ENCODE measurements at regions not wholly inside any gene's neighbourhood (a gene's known extent, or its start where the extent isn't known, plus 50 kb on each side); places are given as distances from the start of the nearest gene placed in this dataset.

- DNase-seq (ENCODE audit: low read depth in 1 of 2, low spot score in 1 of 2), result no peak
Measured at GRCh38 chr18:76771192-76771799, 51.1 kb upstream of the ZNF236 start.

- DNase-seq (ENCODE audit: low read depth in 1 of 2, low spot score in 1 of 2), result no peak
Measured at GRCh38 chr18:76767954-76768353, 54.4 kb upstream of the ZNF236 start.

GRCh38 chr18:76766429-76766828 is 55.9 kb upstream of the ZNF236 start:
- no peak for DNase-seq (ENCODE audit: low read depth in 1 of 2, low spot score in 1 of 2)

GRCh38 chr18:76765649-76766048 is 56.7 kb upstream of the ZNF236 start:
- no peak for DNase-seq (ENCODE audit: low read depth in 1 of 2, low spot score in 1 of 2)

- no peak for DNase-seq (ENCODE audit: low read depth in 1 of 2, low spot score in 1 of 2)
Measured at GRCh38 chr18:76764291-76764901, 58.0 kb upstream of the ZNF236 start.

GRCh38 chr18:76759056-76759455 is 63.3 kb upstream of the ZNF236 start:
- DNase-seq (ENCODE audit: low read depth in 1 of 2, low spot score in 1 of 2), result no peak

- no peak for DNase-seq (ENCODE audit: low read depth in 1 of 2, low spot score in 1 of 2)
Measured at GRCh38 chr18:76757925-76758324, 64.4 kb upstream of the ZNF236 start.

- DNase-seq (ENCODE audit: low read depth in 1 of 2, low spot score in 1 of 2), result no peak
Measured at GRCh38 chr18:76757335-76757734, 65.0 kb upstream of the ZNF236 start.

GRCh38 chr18:76756531-76757253 is 65.7 kb upstream of the ZNF236 start:
- no peak for DNase-seq (ENCODE audit: low read depth in 1 of 2, low spot score in 1 of 2)

GRCh38 chr18:76754351-76754750 is 68.0 kb upstream of the ZNF236 start:
- DNase-seq (ENCODE audit: low read depth in 1 of 2, low spot score in 1 of 2), result no peak

- no peak for DNase-seq (ENCODE audit: low read depth in 1 of 2, low spot score in 1 of 2)
Measured at GRCh38 chr18:76752400-76752799, 70.0 kb upstream of the ZNF236 start.

- DNase-seq (ENCODE audit: low read depth in 1 of 2, low spot score in 1 of 2), result no peak
Measured at GRCh38 chr18:76750917-76751890, 71.2 kb upstream of the ZNF236 start.

GRCh38 chr18:76750269-76750668 is 72.1 kb upstream of the ZNF236 start:
- DNase-seq (ENCODE audit: low read depth in 1 of 2, low spot score in 1 of 2), result no peak

- DNase-seq (ENCODE audit: low read depth in 1 of 2, low spot score in 1 of 2), result no peak
Measured at GRCh38 chr18:76747676-76748075, 74.7 kb upstream of the ZNF236 start.

- no peak for DNase-seq (ENCODE audit: low read depth in 1 of 2, low spot score in 1 of 2)
Measured at GRCh38 chr18:76741346-76741745, 81.0 kb upstream of the ZNF236 start.

GRCh38 chr18:76736309-76736708 is 86.0 kb upstream of the ZNF236 start:
- no peak for DNase-seq (ENCODE audit: low read depth in 1 of 2, low spot score in 1 of 2)

- no peak for DNase-seq (ENCODE audit: low read depth in 1 of 2, low spot score in 1 of 2)
Measured at GRCh38 chr18:76730901-76731300, 91.5 kb upstream of the ZNF236 start.

GRCh38 chr18:76727589-76727988 is 94.8 kb upstream of the ZNF236 start:
- DNase-seq (ENCODE audit: low read depth in 1 of 2, low spot score in 1 of 2), result no peak

GRCh38 chr18:76725445-76725844 is 96.9 kb upstream of the ZNF236 start:
- DNase-seq (ENCODE audit: low read depth in 1 of 2, low spot score in 1 of 2), result no peak

- no peak for DNase-seq (ENCODE audit: low read depth in 1 of 2, low spot score in 1 of 2)
Measured at GRCh38 chr18:76722224-76723061, 99.9 kb upstream of the ZNF236 start.

Data from activated T-helper 1 cell treated with anti-CD3 and anti-CD28 coated beads, Interleukin-2, amount 50 U/mL, for 16 hours (primary cell).